HCT116 (cell line): ENCODE measurements at regions not wholly inside any gene's neighbourhood (a gene's known extent, or its start where the extent isn't known, plus 50 kb on each side); places are given as distances from the start of the nearest gene placed in this dataset.
A peak's percentile ranks its signal among the peaks of the same experiment; 100 is the strongest.

ENCODE experiments used
- ATAC-seq: fragments of 200-7000 bp; cut with Tn5 transposase; 2 replicates; pipeline ENCODE4 v1.9.1; 2020; ENCODE audit warnings: mild to moderate bottlenecking, moderate library complexity
- BruUV-seq: library from RNA; stranded (reverse); fragments of 400-500 nt; replicated peaks from 2 replicates; lab custom pipeline; 2021; lab: Mats Ljungman, UMichigan
- CTCF ChIA-PET: fragments of 300-600 bp; sonication (Branson Sonifier 250); formaldehyde crosslinking; loops from one replicate; lab custom pipeline; 2021; ENCODE audit warnings: antibody characterized with exemption; lab: Charles Lee
- POLR2A ChIA-PET: fragments of 300-600, 350-600 bp; sonication (Branson Sonifier 250); formaldehyde crosslinking; loops from one replicate; lab custom pipeline; 2021; ENCODE audit warnings: antibody characterized with exemption; lab: Charles Lee
- RAD21 ChIA-PET, 2 experiments: fragments of 300-600 bp; sonication (Branson Sonifier 250); formaldehyde crosslinking; loops; one replicate each; lab custom pipeline; 2023; ENCODE audit warnings: low total read pairs in 2 of 2; ENCODE audit not compliant: uncharacterized antibody in 2 of 2, unreplicated experiment in 2 of 2, low non-redundant PET in 1 of 2; lab: Charles Lee
- DNase-seq: peaks from one replicate; pipeline ENCODE4 v3.0.0-alpha.2; 2010; ENCODE audit warnings: low read depth, low spot score
- H2AFZ ChIP-seq: fragments of 200-600 bp; shearing (Covaris generic), sonication (generic); 2 replicates; pipeline ENCODE4 v1.6.1; 2017; ENCODE audit warnings: low read depth, mixed run types, mixed read lengths, antibody characterized with exemption, low read length; ENCODE audit not compliant: poor library complexity, severe bottlenecking
- H3K27ac ChIP-seq: 2 replicates; pipeline ENCODE4 v1.5.1; 2012; ENCODE audit warnings: low read depth, low read length
- H3K27me3 ChIP-seq: fragments of 200-600 bp; sonication (generic); 2 replicates; pipeline ENCODE4 v1.6.1; 2016; ENCODE audit warnings: mixed run types, low read length, mixed read lengths; ENCODE audit not compliant: insufficient read depth
- H3K36me3 ChIP-seq, 2 experiments: fragments of 200-500 bp in 1 of 2; fragments of 200-600 bp in 1 of 2; sonication (Bioruptor generic) in 1 of 2; sonication (generic) in 1 of 2; 2 replicates each; pipeline versions ENCODE4 v1.5.1 to v1.6.1; 2014 to 2016; ENCODE audit warnings: low read length in 2 of 2, inconsistent platforms in 1 of 2, mixed read lengths in 1 of 2, mixed run types in 1 of 2; ENCODE audit not compliant: insufficient read depth in 2 of 2, control insufficient read depth in 1 of 2
- H3K4me1 ChIP-seq, 2 experiments: fragments of 200-600 bp in 1 of 2; sonication (generic) in 1 of 2; 2 replicates each; pipeline versions ENCODE4 v1.5.1 to v1.6.1; 2012 to 2017; ENCODE audit warnings: low read length in 2 of 2, inconsistent platforms in 1 of 2, mild to moderate bottlenecking in 1 of 2, mixed read lengths in 1 of 2, mixed run types in 1 of 2, moderate library complexity in 1 of 2; ENCODE audit not compliant: insufficient read depth in 2 of 2, control insufficient read depth in 1 of 2
- H3K4me2 ChIP-seq: fragments of 200-600 bp; sonication (generic); 2 replicates; pipeline ENCODE4 v1.6.1; 2017; ENCODE audit warnings: mixed run types, low read length, mixed read lengths
- H3K4me3 ChIP-seq, 2 experiments: fragments of 200-600 bp in 1 of 2; sonication (generic) in 1 of 2; replicated peaks in 1 of 2; 2 replicates each; pipeline ENCODE4 v1.5.1; 2011 to 2016; ENCODE audit warnings: low read length in 2 of 2, control low read depth in 1 of 2, low read depth in 1 of 2, mild to moderate bottlenecking in 1 of 2, mixed read lengths in 1 of 2, mixed run types in 1 of 2
- H3K79me2 ChIP-seq: fragments of 200-600 bp; sonication (generic); 2 replicates; pipeline ENCODE4 v1.6.1; 2017; ENCODE audit warnings: mild to moderate bottlenecking, mixed run types, low read length, moderate library complexity, mixed read lengths; ENCODE audit not compliant: insufficient read depth
- H3K9ac ChIP-seq: fragments of 200-600 bp; sonication (generic); 2 replicates; pipeline ENCODE4 v1.6.1; 2016; ENCODE audit warnings: low read length, mixed read lengths
- H3K9me2 ChIP-seq: fragments of 200-600 bp; sonication (generic), shearing (Covaris generic); 2 replicates; pipeline ENCODE4 v1.6.1; 2017; ENCODE audit warnings: mixed run types, mild to moderate bottlenecking, moderate library complexity; ENCODE audit not compliant: insufficient read depth
- H3K9me3 ChIP-seq, 2 experiments: fragments of 200-500 bp in 1 of 2; fragments of 200-600 bp in 1 of 2; sonication (Bioruptor generic) in 1 of 2; sonication (generic) in 1 of 2; 2 replicates each; pipeline ENCODE4 v1.6.1; 2014 to 2017; ENCODE audit warnings: low read length in 2 of 2, mixed read lengths in 2 of 2, inconsistent platforms in 1 of 2, low read depth in 1 of 2, mild to moderate bottlenecking in 1 of 2, mixed run types in 1 of 2, moderate library complexity in 1 of 2; ENCODE audit not compliant: control insufficient read depth in 1 of 2, insufficient read depth in 1 of 2
- H4K20me1 ChIP-seq: fragments of 200-600 bp; sonication (generic), shearing (Covaris generic); 2 replicates; pipeline ENCODE4 v1.6.1; 2017; ENCODE audit warnings: mixed run types, mild to moderate bottlenecking, moderate library complexity; ENCODE audit not compliant: insufficient read depth
- ATF3 ChIP-seq: IDR thresholded peaks from 2 replicates; pipeline ENCODE4 v1.6.1; 2012
- CBX3 ChIP-seq: IDR thresholded peaks from 2 replicates; pipeline ENCODE4 v1.6.1; 2012; ENCODE audit warnings: low read depth
- CEBPB ChIP-seq: IDR thresholded peaks from 2 replicates; pipeline ENCODE4 v1.6.1; 2012; ENCODE audit warnings: low read depth
- CTCF ChIP-seq, 3 experiments: fragments of 200-600 bp in 1 of 3; sonication (generic) in 1 of 3; IDR thresholded peaks in 2 of 3; conservative IDR thresholded peaks in 1 of 3; 2 replicates each; pipeline ENCODE4 v1.5.1; 2012 to 2017; ENCODE audit warnings: low read depth in 2 of 3, low read length in 2 of 3, antibody characterized with exemption in 1 of 3, borderline replicate concordance in 1 of 3, control low read depth in 1 of 3, mild to moderate bottlenecking in 1 of 3, mixed read lengths in 1 of 3, mixed run types in 1 of 3, moderate library complexity in 1 of 3; ENCODE audit not compliant: insufficient read depth in 1 of 3
- ELF1 ChIP-seq: IDR thresholded peaks from 2 replicates; pipeline ENCODE4 v1.6.1; 2012; ENCODE audit warnings: low read depth, borderline replicate concordance
- EZH2phosphoT487 ChIP-seq: fragments of 200-600 bp; IDR thresholded peaks from 2 replicates; pipeline ENCODE4 v1.6.1; 2018; ENCODE audit warnings: antibody characterized with exemption, borderline replicate concordance
- FOSL1 ChIP-seq: IDR thresholded peaks from 2 replicates; pipeline ENCODE4 v1.6.1; 2012; ENCODE audit warnings: low read depth
- JUND ChIP-seq: IDR thresholded peaks from 2 replicates; pipeline ENCODE4 v1.6.1; 2012
- POLR2A ChIP-seq: IDR thresholded peaks from 2 replicates; pipeline ENCODE4 v1.7.0; 2011; ENCODE audit warnings: borderline replicate concordance; ENCODE audit not compliant: insufficient read depth, insufficient read length; ENCODE audit errors: extremely low read depth
- POLR2AphosphoS5 ChIP-seq: IDR thresholded peaks from 2 replicates; pipeline ENCODE4 v1.6.1; 2011; ENCODE audit warnings: mild to moderate bottlenecking, low read depth, low read length, moderate library complexity
- RAD21 ChIP-seq: IDR thresholded peaks from 2 replicates; pipeline ENCODE4 v1.6.1; 2012; ENCODE audit warnings: low read depth, mild to moderate bottlenecking
- SIN3A ChIP-seq: IDR thresholded peaks from 2 replicates; pipeline ENCODE4 v1.6.1; 2012; ENCODE audit warnings: low read depth
- SP1 ChIP-seq: IDR thresholded peaks from 2 replicates; pipeline ENCODE4 v1.6.1; 2012; ENCODE audit warnings: low read depth
- SRF ChIP-seq: IDR thresholded peaks from 2 replicates; pipeline ENCODE4 v1.6.1; 2012; ENCODE audit warnings: low read depth
- TCF7L2 ChIP-seq: IDR thresholded peaks from 2 replicates; pipeline ENCODE4 v1.7.0; 2011; ENCODE audit warnings: borderline replicate concordance, inconsistent platforms; ENCODE audit not compliant: insufficient read depth, insufficient read length; ENCODE audit errors: extremely low read depth
- YY1 ChIP-seq: IDR thresholded peaks from 2 replicates; pipeline ENCODE4 v1.6.1; 2011; ENCODE audit warnings: low read length, low read depth, moderate library complexity, mild to moderate bottlenecking; ENCODE audit not compliant: insufficient replicate concordance; ENCODE audit errors: extremely low read depth
- ZBTB33 ChIP-seq: IDR thresholded peaks from 2 replicates; pipeline ENCODE4 v1.6.1; 2011; ENCODE audit warnings: mild to moderate bottlenecking, low read length, moderate library complexity; ENCODE audit not compliant: insufficient replicate concordance; ENCODE audit errors: extremely low read depth
- ZFX ChIP-seq: fragments of 450-650 bp; IDR thresholded peaks from 2 replicates; pipeline ENCODE4 v1.6.1; 2017
- ZNF274 ChIP-seq: fragments of 200-500 bp; sonication (Bioruptor generic); IDR thresholded peaks from 2 replicates; pipeline ENCODE4 v1.6.1; 2014; ENCODE audit warnings: mild to moderate bottlenecking, low read depth, low read length, inconsistent platforms
- intact Hi-C: fragments of 100-400 bp; cut with micrococcal nuclease; formaldehyde crosslinking; loops from 2 replicates; pipeline ENCODE4 v1.10.0; 2022

- Histone ChIP-seq H2AFZ (no peak overlapping the region), H3K27me3 (peaks cover 11% of the 10 kb centered on the region), H3K9me2 (no peaks in the 10 kb centered on the region), H3K4me2 (no peak overlapping the region), H4K20me1 (no peaks in the 10 kb centered on the region), H3K9me3 (no peaks in the 10 kb centered on the region), H3K27ac (no peak overlapping the region), H3K4me1 (no peaks in the 10 kb centered on the region), H3K79me2 (no peaks in the 10 kb centered on the region), H3K9ac (no peak overlapping the region), H3K36me3 (no peaks in the 10 kb centered on the region), H3K4me3 (no peak overlapping the region)
- TF ChIP-seq SP1 (no peak), ZFX (no peak), CEBPB (no peak), CTCF (IDR thresholded peaks at IDR 0.05 in 2 of 3, conservative IDR thresholded peaks at IDR 0.05 in 1 of 3; ENCODE audit: borderline replicate concordance in 1 of 3, insufficient read depth in 1 of 3, low read depth in 2 of 3, low read length in 2 of 3) (no peak), ZNF274 (no peak), YY1 (no peak), SRF (no peak), CBX3 (no peak), POLR2AphosphoS5 (no peak)
- ChIA-PET CTCF (no interaction called here), RAD21 (no interaction called here), POLR2A (no interaction called here)
- intact Hi-C loops: no loop called here
- DNase-seq (peak; percentile 0), ATAC-seq (no peak)
- BruUV-seq: no TSS peak
These were observed 124.8 kb upstream of the TACR1 start for GRCh38 chr2:75324141-75324540.

GRCh38 chr2:75321599-75321922 lies 122.2 kb upstream of the TACR1 start:
- ChIA-PET RAD21 (no interaction called here), CTCF (no interaction called here), POLR2A (no interaction called here)
- H3K4me3 ChIP-seq: no peak overlapping the region
- H2AFZ ChIP-seq: no peak overlapping the region
- H3K79me2 ChIP-seq: no peaks in the 10 kb centered on the region
- H3K27ac ChIP-seq: no peak overlapping the region
- no peak for ATAC-seq
- BruUV-seq: no TSS peak
- no peaks in the 10 kb centered on the region for H3K9me2 ChIP-seq
- intact Hi-C loops: no loop called here
- H3K9ac ChIP-seq: no peak overlapping the region
- H4K20me1 ChIP-seq: no peaks in the 10 kb centered on the region
- H3K27me3 ChIP-seq: peaks cover 5% of the 10 kb centered on the region
- DNase-seq: no peak
- H3K9me3 ChIP-seq: no peaks in the 10 kb centered on the region
- no peak overlapping the region for H3K4me2 ChIP-seq
- no peaks in the 10 kb centered on the region for H3K36me3 ChIP-seq
- no peaks in the 10 kb centered on the region for H3K4me1 ChIP-seq
- TF ChIP-seq TCF7L2 (no peak), EZH2phosphoT487 (no peak), YY1 (no peak), SRF (no peak), FOSL1 (no peak), POLR2A (no peak), ZBTB33 (no peak), RAD21 (no peak), JUND (no peak), ATF3 (no peak), POLR2AphosphoS5 (no peak), SIN3A (no peak), ZNF274 (no peak), CBX3 (no peak), ELF1 (no peak)
